NB4 (cell line): ENCODE measurements at regions not wholly inside any gene's neighbourhood (a gene's known extent, or its start where the extent isn't known, plus 50 kb on each side); places are given as distances from the start of the nearest gene placed in this dataset.

Experiments used
- DNase-seq: peaks from one replicate; pipeline ENCODE4 v3.0.0; 2010; ENCODE audit warnings: low read depth
- H3K4me3 ChIP-seq: one replicate; pipeline ENCODE4 v1.5.1; 2011; ENCODE audit warnings: mild to moderate bottlenecking, low read depth, low read length, moderate library complexity
- MYC ChIP-seq: IDR thresholded peaks from 2 replicates; pipeline ENCODE4 v1.6.1; 2011; ENCODE audit warnings: low read depth, low read length
- POLR2A ChIP-seq: IDR thresholded peaks from 2 replicates; pipeline ENCODE4 v1.6.1; 2011; ENCODE audit warnings: mild to moderate bottlenecking; ENCODE audit not compliant: insufficient read length; ENCODE audit errors: extremely low read depth
- TF ChIP-seq, protein P1 (sequence below): IDR thresholded peaks from one replicate; pipeline ENCODE4 v1.5.1; 2012; ENCODE audit warnings: low read depth, low read length
- TF ChIP-seq, protein P2 (sequence below): IDR thresholded peaks from 2 replicates; pipeline ENCODE4 v1.6.1; 2011; ENCODE audit warnings: low read depth, low read length

DNA sequence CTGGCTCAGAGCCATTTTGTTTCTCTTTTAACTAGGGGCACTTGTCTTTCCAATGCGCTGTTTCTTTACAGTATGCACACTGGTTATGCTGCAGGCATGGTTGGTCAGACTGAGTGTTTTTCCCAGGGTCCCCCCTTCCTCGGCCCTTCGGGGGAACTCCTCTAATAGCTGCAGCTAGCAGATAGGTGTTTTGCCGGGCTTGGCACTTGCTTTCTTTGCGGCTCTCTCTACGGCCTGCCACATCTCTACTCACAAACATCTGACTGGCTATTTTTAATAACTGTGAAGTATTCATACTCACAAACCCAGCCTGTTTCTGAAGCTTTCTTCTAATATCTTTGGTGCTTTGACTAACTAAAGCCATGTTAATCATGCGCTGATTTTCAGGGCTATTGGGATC lies 89.4 kb downstream of the SLC25A15 start:
- TF ChIP-seq, protein P1, sequence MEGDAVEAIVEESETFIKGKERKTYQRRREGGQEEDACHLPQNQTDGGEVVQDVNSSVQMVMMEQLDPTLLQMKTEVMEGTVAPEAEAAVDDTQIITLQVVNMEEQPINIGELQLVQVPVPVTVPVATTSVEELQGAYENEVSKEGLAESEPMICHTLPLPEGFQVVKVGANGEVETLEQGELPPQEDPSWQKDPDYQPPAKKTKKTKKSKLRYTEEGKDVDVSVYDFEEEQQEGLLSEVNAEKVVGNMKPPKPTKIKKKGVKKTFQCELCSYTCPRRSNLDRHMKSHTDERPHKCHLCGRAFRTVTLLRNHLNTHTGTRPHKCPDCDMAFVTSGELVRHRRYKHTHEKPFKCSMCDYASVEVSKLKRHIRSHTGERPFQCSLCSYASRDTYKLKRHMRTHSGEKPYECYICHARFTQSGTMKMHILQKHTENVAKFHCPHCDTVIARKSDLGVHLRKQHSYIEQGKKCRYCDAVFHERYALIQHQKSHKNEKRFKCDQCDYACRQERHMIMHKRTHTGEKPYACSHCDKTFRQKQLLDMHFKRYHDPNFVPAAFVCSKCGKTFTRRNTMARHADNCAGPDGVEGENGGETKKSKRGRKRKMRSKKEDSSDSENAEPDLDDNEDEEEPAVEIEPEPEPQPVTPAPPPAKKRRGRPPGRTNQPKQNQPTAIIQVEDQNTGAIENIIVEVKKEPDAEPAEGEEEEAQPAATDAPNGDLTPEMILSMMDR: no peak
- TF ChIP-seq POLR2A (no peak), MYC (no peak)
- TF ChIP-seq, protein P2, sequence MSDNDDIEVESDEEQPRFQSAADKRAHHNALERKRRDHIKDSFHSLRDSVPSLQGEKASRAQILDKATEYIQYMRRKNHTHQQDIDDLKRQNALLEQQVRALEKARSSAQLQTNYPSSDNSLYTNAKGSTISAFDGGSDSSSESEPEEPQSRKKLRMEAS: no peak
- DNase-seq: no peak
- no peak overlapping the region for H3K4me3 ChIP-seq
